GM23248 (cell line): ENCODE measurements at regions not wholly inside any gene's neighbourhood (a gene's known extent, or its start where the extent isn't known, plus 50 kb on each side); places are given as distances from the start of the nearest gene placed in this dataset.

ENCODE experiments used
- DNase-seq: peaks from one replicate; pipeline ENCODE4 v3.0.0-alpha.2; 2015
- H2AFZ ChIP-seq: fragments of 200-600 bp; sonication (generic); 2 replicates; pipeline ENCODE4 v1.6.1; 2016; ENCODE audit warnings: antibody characterized with exemption
- H3F3A ChIP-seq: fragments of 200-600 bp; sonication (generic); 2 replicates; pipeline ENCODE4 v1.6.1; 2016; ENCODE audit warnings: mild to moderate bottlenecking, antibody characterized with exemption, mixed run types; ENCODE audit not compliant: insufficient read depth
- H3K27ac ChIP-seq: fragments of 200-600 bp; sonication (generic); 2 replicates; pipeline ENCODE4 v1.5.1; 2016; ENCODE audit warnings: mild to moderate bottlenecking
- H3K27me3 ChIP-seq: fragments of 200-600 bp; sonication (generic); replicated peaks from 2 replicates; pipeline ENCODE4 v1.6.1; 2016; ENCODE audit warnings: mild to moderate bottlenecking; ENCODE audit not compliant: insufficient read depth
- H3K36me3 ChIP-seq: fragments of 200-600 bp; sonication (generic); 2 replicates; pipeline ENCODE4 v1.6.1; 2016; ENCODE audit warnings: low read depth, mild to moderate bottlenecking
- H3K4me1 ChIP-seq: fragments of 200-600 bp; sonication (generic); 2 replicates; pipeline ENCODE4 v1.6.1; 2016; ENCODE audit warnings: mild to moderate bottlenecking; ENCODE audit not compliant: insufficient read depth
- H3K4me2 ChIP-seq: fragments of 200-600 bp; sonication (generic); one replicate; pipeline ENCODE4 v1.6.1; 2016; ENCODE audit warnings: mild to moderate bottlenecking; ENCODE audit not compliant: unreplicated experiment
- H3K4me3 ChIP-seq: fragments of 200-600 bp; sonication (generic); 2 replicates; pipeline ENCODE4 v1.5.1; 2016; ENCODE audit warnings: mild to moderate bottlenecking
- H3K79me2 ChIP-seq: fragments of 200-600 bp; sonication (generic); 2 replicates; pipeline ENCODE4 v1.6.1; 2016; ENCODE audit warnings: mild to moderate bottlenecking; ENCODE audit not compliant: insufficient read depth
- H3K9ac ChIP-seq: fragments of 200-600 bp; sonication (generic); 2 replicates; pipeline ENCODE4 v1.6.1; 2016; ENCODE audit warnings: mild to moderate bottlenecking
- H3K9me2 ChIP-seq: fragments of 200-600 bp; sonication (generic); 2 replicates; pipeline ENCODE4 v1.6.1; 2016; ENCODE audit warnings: mixed run types, mild to moderate bottlenecking, moderate library complexity; ENCODE audit not compliant: insufficient read depth
- H3K9me3 ChIP-seq: fragments of 200-600 bp; sonication (generic); one replicate; pipeline ENCODE4 v1.6.1; 2017; ENCODE audit warnings: low read depth
- H4K20me1 ChIP-seq: fragments of 200-600 bp; sonication (generic); 2 replicates; pipeline ENCODE4 v1.6.0; 2016; ENCODE audit not compliant: insufficient read depth
- EZH2 ChIP-seq: fragments of 200-600 bp; sonication (generic); IDR thresholded peaks from 2 replicates; pipeline ENCODE4 v1.6.1; 2018; ENCODE audit warnings: antibody characterized with exemption, mild to moderate bottlenecking; ENCODE audit not compliant: insufficient read depth, poor library complexity, severe bottlenecking
- EZH2phosphoT487 ChIP-seq: fragments of 200-600 bp; sonication (generic); IDR thresholded peaks from 2 replicates; pipeline ENCODE4 v1.6.1; 2018; ENCODE audit warnings: antibody characterized with exemption, moderate library complexity, mild to moderate bottlenecking, low read depth; ENCODE audit not compliant: insufficient read depth
- WGBS, 2 experiments: methylation state at CpG; one replicate each; pipeline ENCODE4 v1.1.6; 2015 to 2017; ENCODE audit warnings: low lambda C conversion rate in 2 of 2, low coverage in 1 of 2; ENCODE audit errors: missing lambda C conversion rate in 2 of 2; 5-methylcytosine and 5-hydroxymethylcytosine counted together
- in situ Hi-C: fragments of 300-500 bp; cut with MboI; formaldehyde crosslinking; loops from 2 replicates; pipeline ENCODE4 v1.15.0; 2020

- Histone ChIP-seq H3K36me3 (no peaks in the 10 kb centered on the region), H2AFZ (no peak overlapping the region), H3K4me1 (no peaks in the 10 kb centered on the region), H3K27me3 (no peaks in the 10 kb centered on the region), H3K4me3 (no peak overlapping the region), H3K9ac (no peak overlapping the region), H3K9me3 (no peaks in the 10 kb centered on the region), H3K27ac (no peak overlapping the region), H3K4me2 (no peak overlapping the region), H3K79me2 (no peaks in the 10 kb centered on the region), H4K20me1 (no peaks in the 10 kb centered on the region), H3K9me2 (no peaks in the 10 kb centered on the region), H3F3A (no peaks in the 10 kb centered on the region)
- in situ Hi-C loops: no loop called here
- no peak for DNase-seq
- TF ChIP-seq EZH2phosphoT487 (no peak), EZH2 (no peak)
- WGBS, 2 experiments: 37% methylated on average over 27 to 39 of the region's 51 CpGs
These were observed 1516.4 kb upstream of the DEFB115 start for GRCh38 chr20:29740951-29741593.

DNA sequence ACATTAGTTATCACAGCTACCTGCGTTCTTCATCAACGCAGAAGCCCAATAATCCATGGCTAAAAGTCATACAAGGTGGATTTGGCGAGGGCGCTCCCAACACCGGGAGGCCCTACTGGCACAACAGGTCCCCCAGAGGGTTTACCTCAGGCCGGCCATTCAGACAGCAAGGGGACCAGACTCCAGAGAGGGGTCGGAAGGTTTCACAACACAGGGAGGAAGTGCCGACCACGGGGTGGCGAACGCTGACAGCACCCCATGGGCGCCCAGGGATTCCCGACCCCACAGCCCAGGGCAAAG, 1515.9 kb upstream of the DEFB115 start:
- no peaks in the 10 kb centered on the region for H3K36me3 ChIP-seq
- no peak for TF ChIP-seq EZH2
- no peak for TF ChIP-seq EZH2phosphoT487
- DNase-seq: no peak
- no peaks in the 10 kb centered on the region for H3K9me2 ChIP-seq
- no peak overlapping the region for H2AFZ ChIP-seq
- H3K27me3 ChIP-seq: no peaks in the 10 kb centered on the region
- WGBS, 2 experiments: 35 to 45% methylated on average over 13 of the region's 13 CpGs
- H3F3A ChIP-seq: no peaks in the 10 kb centered on the region
- H3K4me1 ChIP-seq: no peaks in the 10 kb centered on the region
- no peaks in the 10 kb centered on the region for H3K79me2 ChIP-seq
- in situ Hi-C loops: no loop called here
- no peaks in the 10 kb centered on the region for H3K9me3 ChIP-seq
- no peak overlapping the region for H3K9ac ChIP-seq
- H3K4me2 ChIP-seq: no peak overlapping the region
- no peaks in the 10 kb centered on the region for H4K20me1 ChIP-seq
- H3K4me3 ChIP-seq: no peak overlapping the region
- H3K27ac ChIP-seq: no peak overlapping the region

- no peaks in the 10 kb centered on the region for H3F3A ChIP-seq
- no peak overlapping the region for H3K9ac ChIP-seq
- H3K4me3 ChIP-seq: no peak overlapping the region
- no peak for DNase-seq
- no peak overlapping the region for H3K4me2 ChIP-seq
- H4K20me1 ChIP-seq: no peaks in the 10 kb centered on the region
- no peaks in the 10 kb centered on the region for H3K4me1 ChIP-seq
- H2AFZ ChIP-seq: no peak overlapping the region
- in situ Hi-C loops: no loop called here
- TF ChIP-seq EZH2: no peak
- no peak for TF ChIP-seq EZH2phosphoT487
- no peak overlapping the region for H3K27ac ChIP-seq
- WGBS, 2 experiments: 51 to 60% methylated on average over 47 to 86 of the region's 88 CpGs
- H3K9me2 ChIP-seq: no peaks in the 10 kb centered on the region
- H3K9me3 ChIP-seq: no peaks in the 10 kb centered on the region
- no peaks in the 10 kb centered on the region for H3K79me2 ChIP-seq
- no peaks in the 10 kb centered on the region for H3K36me3 ChIP-seq
- no peaks in the 10 kb centered on the region for H3K27me3 ChIP-seq
These were observed 1515.4 kb upstream of the DEFB115 start for GRCh38 chr20:29741894-29742698.

- no peak overlapping the region for H3K4me3 ChIP-seq
- WGBS, 2 experiments: 38 to 43% methylated on average over 39 to 41 of the region's 41 CpGs
- no peaks in the 10 kb centered on the region for H3K9me2 ChIP-seq
- H3K4me2 ChIP-seq: no peak overlapping the region
- H2AFZ ChIP-seq: no peak overlapping the region
- in situ Hi-C loops: no loop called here
- H3K27me3 ChIP-seq: no peaks in the 10 kb centered on the region
- no peaks in the 10 kb centered on the region for H3K4me1 ChIP-seq
- no peaks in the 10 kb centered on the region for H3K79me2 ChIP-seq
- no peaks in the 10 kb centered on the region for H3F3A ChIP-seq
- H3K9ac ChIP-seq: no peak overlapping the region
- TF ChIP-seq EZH2 (no peak), EZH2phosphoT487 (no peak)
- no peaks in the 10 kb centered on the region for H3K9me3 ChIP-seq
- no peak for DNase-seq
- H4K20me1 ChIP-seq: no peaks in the 10 kb centered on the region
- H3K36me3 ChIP-seq: no peaks in the 10 kb centered on the region
- H3K27ac ChIP-seq: no peak overlapping the region
These were observed 1514.8 kb upstream of the DEFB115 start for GRCh38 chr20:29742699-29743100.
